Esophagus squamous epithelium (tissue), 5 donors: ENCODE measurements at regions not wholly inside any gene's neighbourhood (a gene's known extent, or its start where the extent isn't known, plus 50 kb on each side); places are given as distances from the start of the nearest gene placed in this dataset.

Experiments
- DNase-seq: peaks from one replicate; lab custom pipeline; 2025; lab: John Stamatoyannopoulos, UW
- H3K27ac ChIP-seq, 4 donors: fragments of 200-600 bp; sonication (generic); one replicate each; pipeline ENCODE4 v1.5.1; 2016 to 2019; ENCODE audit warnings: mild to moderate bottlenecking in 1 of 4
- H3K27me3 ChIP-seq, 4 donors: fragments of 200-600 bp; sonication (generic); 1 replicate in 3 of 4; 2 replicates in 1 of 4; pipeline versions ENCODE4 v1.5.1 to v1.6.0; 2017 to 2021; ENCODE audit warnings: antibody characterized with exemption in 1 of 4
- H3K36me3 ChIP-seq, 3 donors: fragments of 200-600 bp; sonication (generic); one replicate each; pipeline ENCODE4 v1.5.1; 2016 to 2019
- H3K4me1 ChIP-seq, 3 donors: fragments of 200-600 bp; sonication (generic); one replicate each; pipeline ENCODE4 v1.5.1; 2017 to 2019
- H3K4me3 ChIP-seq, 4 donors: fragments of 200-600 bp; sonication (generic); 1 replicate in 3 of 4; 2 replicates in 1 of 4; pipeline ENCODE4 v1.5.1; 2016 to 2019; ENCODE audit warnings: mild to moderate bottlenecking in 2 of 4, moderate library complexity in 1 of 4
- H3K9me3 ChIP-seq, 3 donors: fragments of 200-600 bp; sonication (generic); one replicate each; pipeline ENCODE4 v1.5.1; 2016 to 2019
- POLR2A ChIP-seq, 4 donors: fragments of 450-650 bp; IDR thresholded peaks; one replicate each; pipeline ENCODE4 v1.6.1; 2017; ENCODE audit warnings: antibody characterized with exemption in 4 of 4, mild to moderate bottlenecking in 4 of 4, moderate library complexity in 3 of 4
- WGBS, 2 donors: methylation state at CpG; one replicate each; pipeline ENCODE4 v1.1.5; 2018; 5-methylcytosine and 5-hydroxymethylcytosine counted together
- intact Hi-C: fragments of 100-400 bp; cut with DNase I; formaldehyde crosslinking; loops from one replicate; pipeline ENCODE4 v1.15.0; 2022
- TF ChIP-seq, protein P1 (sequence below), 6 experiments: fragments of 450-650 bp in 4 of 6; fragments of 200-600 bp in 2 of 6; sonication (generic) in 2 of 6; IDR thresholded peaks; one replicate each; pipeline ENCODE4 v1.5.1; 2016 to 2019; ENCODE audit warnings: antibody characterized with exemption in 6 of 6, mild to moderate bottlenecking in 4 of 6, moderate library complexity in 4 of 6
- donor health status: DM: yes; HTN: yes; CAD: no.

DNA sequence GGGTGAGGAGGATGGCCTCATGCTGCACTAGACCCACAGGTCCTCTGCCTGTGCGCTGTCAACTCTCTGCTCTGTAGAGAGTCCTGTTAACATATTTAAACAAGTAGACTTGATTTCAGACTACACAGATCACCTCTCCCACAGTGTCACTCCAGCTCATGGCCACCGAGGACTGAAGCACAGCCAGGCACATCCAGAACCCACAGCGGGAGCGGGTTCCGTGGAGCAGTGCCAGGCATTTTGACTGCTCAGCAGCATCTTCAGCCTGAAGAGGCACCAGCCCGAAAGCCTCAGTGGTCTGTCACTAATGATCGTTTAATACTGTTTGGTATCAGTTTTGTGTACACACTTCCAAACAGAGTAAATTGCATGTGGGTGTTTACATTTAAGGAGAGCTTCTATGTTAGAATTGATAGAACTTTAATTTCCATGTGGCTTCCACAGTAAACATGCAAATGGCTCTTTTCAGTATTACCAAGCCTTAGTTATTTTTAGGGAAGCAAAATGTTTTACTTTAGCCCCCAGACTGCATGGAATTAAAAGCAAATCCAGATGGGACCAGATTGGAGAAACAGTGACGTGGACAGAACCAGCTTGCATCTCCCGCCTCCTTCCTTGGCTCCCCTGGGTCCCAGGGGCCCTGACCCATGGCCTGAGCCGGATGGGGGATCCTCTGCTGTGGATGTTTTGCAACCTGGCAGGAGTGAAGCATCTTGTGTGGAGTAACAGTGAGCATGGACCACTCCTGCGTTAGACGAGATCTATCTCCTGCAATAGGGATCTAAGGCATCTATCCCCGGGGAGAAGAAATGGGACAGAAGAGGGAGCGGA lies 196.7 kb upstream of the CDH4 start:
- H3K4me3 ChIP-seq: no peak overlapping the region
- no peak for TF ChIP-seq POLR2A (IDR thresholded peaks at IDR 0.05)
- TF ChIP-seq, protein P1, sequence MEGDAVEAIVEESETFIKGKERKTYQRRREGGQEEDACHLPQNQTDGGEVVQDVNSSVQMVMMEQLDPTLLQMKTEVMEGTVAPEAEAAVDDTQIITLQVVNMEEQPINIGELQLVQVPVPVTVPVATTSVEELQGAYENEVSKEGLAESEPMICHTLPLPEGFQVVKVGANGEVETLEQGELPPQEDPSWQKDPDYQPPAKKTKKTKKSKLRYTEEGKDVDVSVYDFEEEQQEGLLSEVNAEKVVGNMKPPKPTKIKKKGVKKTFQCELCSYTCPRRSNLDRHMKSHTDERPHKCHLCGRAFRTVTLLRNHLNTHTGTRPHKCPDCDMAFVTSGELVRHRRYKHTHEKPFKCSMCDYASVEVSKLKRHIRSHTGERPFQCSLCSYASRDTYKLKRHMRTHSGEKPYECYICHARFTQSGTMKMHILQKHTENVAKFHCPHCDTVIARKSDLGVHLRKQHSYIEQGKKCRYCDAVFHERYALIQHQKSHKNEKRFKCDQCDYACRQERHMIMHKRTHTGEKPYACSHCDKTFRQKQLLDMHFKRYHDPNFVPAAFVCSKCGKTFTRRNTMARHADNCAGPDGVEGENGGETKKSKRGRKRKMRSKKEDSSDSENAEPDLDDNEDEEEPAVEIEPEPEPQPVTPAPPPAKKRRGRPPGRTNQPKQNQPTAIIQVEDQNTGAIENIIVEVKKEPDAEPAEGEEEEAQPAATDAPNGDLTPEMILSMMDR (IDR thresholded peaks at IDR 0.05): no peak
- 57 to 64% methylated on average over 7 to 11 of the region's 14 CpGs for WGBS, 2 donors
- H3K9me3 ChIP-seq: no peaks in the 10 kb centered on the region
- H3K36me3 ChIP-seq: no peaks in the 10 kb centered on the region
- intact Hi-C loops: no loop called here
- H3K27ac ChIP-seq: no peak overlapping the region
- DNase-seq: no peak
- H3K27me3 ChIP-seq: peaks cover 0 to 13% (median 0%) of the 10 kb centered on the region in 4 donors
- H3K4me1 ChIP-seq: no peaks in the 10 kb centered on the region

DNA sequence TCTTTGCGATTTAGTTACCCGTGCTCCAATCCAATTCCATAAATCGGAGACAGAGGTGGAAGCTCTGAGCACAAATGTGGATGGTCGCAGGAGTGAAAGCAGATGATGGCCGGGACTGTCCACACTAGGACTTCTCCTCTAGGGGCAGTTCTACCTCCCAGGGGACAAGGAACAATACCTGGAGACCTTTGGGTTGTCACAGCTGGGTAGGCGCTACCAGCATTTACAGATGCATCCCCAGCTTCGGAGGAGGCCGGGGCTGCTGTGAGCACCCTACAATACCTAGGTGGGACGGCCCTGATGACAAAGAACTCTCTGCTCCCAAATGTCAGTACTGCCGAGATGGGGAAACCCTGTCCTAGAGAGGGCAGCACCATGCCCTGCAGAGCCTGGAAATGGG lies 195.9 kb upstream of the CDH4 start:
- intact Hi-C loops: no loop called here
- no peak overlapping the region for H3K27ac ChIP-seq
- no peaks in the 10 kb centered on the region for H3K9me3 ChIP-seq
- TF ChIP-seq POLR2A (IDR thresholded peaks at IDR 0.05): no peak
- TF ChIP-seq, protein P1 (IDR thresholded peaks at IDR 0.05): no peak
- no peaks in the 10 kb centered on the region for H3K4me1 ChIP-seq
- 77 to 91% methylated on average over 3 to 9 of the region's 10 CpGs for WGBS, 2 donors
- H3K36me3 ChIP-seq: no peaks in the 10 kb centered on the region
- no peak overlapping the region for H3K4me3 ChIP-seq
- DNase-seq: no peak
- peaks cover 0 to 13% (median 0%) of the 10 kb centered on the region in 4 donors for H3K27me3 ChIP-seq

DNA sequence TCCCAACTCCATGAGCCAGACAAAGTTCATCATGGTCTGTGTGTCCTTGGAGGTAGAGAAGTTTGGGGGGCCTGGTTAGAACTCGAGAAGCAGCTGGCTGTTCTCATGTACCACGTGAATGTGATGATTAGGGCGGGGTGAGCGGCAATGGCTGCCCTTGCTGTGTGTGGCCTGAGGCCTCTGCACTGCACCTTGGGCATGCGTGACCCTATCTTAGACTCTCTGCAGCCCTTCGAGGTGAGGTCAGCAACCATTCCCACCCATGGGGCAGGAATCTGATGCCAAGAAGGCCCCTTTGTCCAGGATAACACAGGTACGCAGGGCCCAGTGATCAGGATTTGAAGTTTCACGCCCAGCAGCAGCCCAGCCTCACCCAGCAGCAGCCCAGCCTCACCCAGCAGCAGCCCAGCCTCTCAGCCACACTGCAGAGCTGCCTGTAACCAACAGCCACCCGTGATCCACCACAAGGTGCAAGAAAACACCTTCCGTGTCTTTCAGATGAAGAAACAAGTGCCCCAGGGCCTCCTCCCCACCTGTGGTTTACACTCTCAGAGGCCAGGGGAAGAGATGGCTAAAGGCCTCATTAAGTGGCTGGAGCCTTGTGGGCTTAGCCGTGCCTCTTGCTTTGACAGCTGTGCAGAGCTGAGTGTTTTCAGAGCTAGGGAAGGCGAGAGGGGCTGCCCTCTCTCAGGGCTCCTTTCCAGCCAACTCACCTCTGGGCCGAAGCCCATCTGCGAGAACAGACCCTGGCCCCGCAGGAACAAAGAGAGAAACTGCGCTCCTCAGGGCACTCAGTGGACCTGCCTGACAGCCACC lies 195.2 kb upstream of the CDH4 start:
- DNase-seq: no peak
- H3K36me3 ChIP-seq: no peaks in the 10 kb centered on the region
- 68% methylated on average over 8 of the region's 16 CpGs; no CpG with 5 or more reads in 1 of the 2 donors for WGBS, 2 donors

DNA sequence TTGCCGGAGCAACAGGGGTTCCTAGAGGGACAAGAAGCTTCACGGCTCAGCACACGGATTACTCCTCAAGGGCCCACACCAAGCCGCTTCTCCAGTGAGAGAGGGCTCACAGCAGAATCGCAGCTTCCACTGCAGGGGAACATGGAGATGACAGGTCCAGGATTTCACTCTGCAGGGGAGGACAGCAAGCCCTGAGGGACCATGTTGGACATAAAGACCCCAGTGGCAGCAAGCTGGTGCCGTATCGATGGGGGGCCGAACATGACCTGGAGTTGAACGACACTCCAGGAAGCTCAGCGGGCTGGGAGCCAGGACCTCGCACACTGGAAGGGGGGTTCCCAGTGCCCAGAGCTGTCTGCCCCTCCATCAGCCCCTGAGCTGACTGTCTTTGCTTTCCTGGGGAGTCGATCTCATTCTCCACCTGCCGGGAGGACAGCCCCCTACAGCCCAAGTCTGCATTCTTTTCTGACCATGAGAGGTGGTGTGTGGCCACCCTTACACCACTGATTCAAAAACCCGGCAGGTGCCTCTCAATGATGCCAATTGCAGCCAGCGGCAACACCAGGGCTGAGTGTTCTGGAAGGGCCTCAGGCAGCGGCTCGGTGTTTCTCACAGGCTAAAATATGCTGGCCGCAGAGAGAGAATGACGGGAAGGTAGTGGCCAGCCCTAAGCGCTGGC lies 194.5 kb upstream of the CDH4 start:
- intact Hi-C loops: no loop called here
- H3K36me3 ChIP-seq: no peaks in the 10 kb centered on the region
- 60 to 85% methylated on average over 4 to 15 of the region's 20 CpGs for WGBS, 2 donors
- H3K27ac ChIP-seq: no peak overlapping the region
- no peaks in the 10 kb centered on the region for H3K9me3 ChIP-seq
- no peak for TF ChIP-seq POLR2A (IDR thresholded peaks at IDR 0.05)
- TF ChIP-seq, protein P1 (IDR thresholded peaks at IDR 0.05): no peak
- H3K27me3 ChIP-seq: peaks cover 0 to 12% (median 0%) of the 10 kb centered on the region in 4 donors
- no peak overlapping the region for H3K4me3 ChIP-seq
- DNase-seq: no peak
- no peaks in the 10 kb centered on the region for H3K4me1 ChIP-seq

More for the DNA sequence above, 195.2 kb upstream of the CDH4 start:
- Histone ChIP-seq H3K9me3 (no peaks in the 10 kb centered on the region), H3K4me3 (no peak overlapping the region), H3K4me1 (no peaks in the 10 kb centered on the region), H3K27me3 (peaks cover 0 to 13% (median 0%) of the 10 kb centered on the region in 4 donors), H3K27ac (no peak overlapping the region)
- intact Hi-C loops: no loop called here
- no peak for TF ChIP-seq POLR2A (IDR thresholded peaks at IDR 0.05)
- TF ChIP-seq, protein P1 (IDR thresholded peaks at IDR 0.05): no peak
